ENCODE measurements at regions not wholly inside any gene's neighbourhood (a gene's known extent, or its start where the extent isn't known, plus 50 kb on each side); places are given as distances from the start of the nearest gene placed in this dataset.
"Not testable (repeated sequence)": the region's sequence is repeated elsewhere in the genome, so short reads cannot be mapped to it uniquely, and the experiment has no call there.

DNA sequence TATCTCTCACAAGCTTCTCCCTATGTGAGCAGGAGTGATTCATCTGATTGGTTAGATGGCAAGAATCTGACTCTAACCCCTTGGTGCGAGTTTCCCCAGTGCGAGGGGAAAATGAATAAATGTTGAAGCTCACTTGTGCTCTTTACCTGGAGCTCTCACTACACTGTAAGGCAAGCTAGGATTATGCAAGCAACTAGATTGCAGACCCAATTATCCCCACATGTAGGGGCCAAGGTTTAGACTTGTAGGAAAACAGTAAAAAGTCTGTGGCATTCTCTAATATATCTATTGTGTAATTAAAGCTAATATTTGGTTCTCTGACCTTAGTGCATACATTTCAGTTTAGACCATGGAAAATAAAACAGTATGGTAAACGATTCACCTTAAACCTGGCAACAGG, 247.2 kb downstream of the UBE2NL start:
- TF ChIP-seq, protein P1, sequence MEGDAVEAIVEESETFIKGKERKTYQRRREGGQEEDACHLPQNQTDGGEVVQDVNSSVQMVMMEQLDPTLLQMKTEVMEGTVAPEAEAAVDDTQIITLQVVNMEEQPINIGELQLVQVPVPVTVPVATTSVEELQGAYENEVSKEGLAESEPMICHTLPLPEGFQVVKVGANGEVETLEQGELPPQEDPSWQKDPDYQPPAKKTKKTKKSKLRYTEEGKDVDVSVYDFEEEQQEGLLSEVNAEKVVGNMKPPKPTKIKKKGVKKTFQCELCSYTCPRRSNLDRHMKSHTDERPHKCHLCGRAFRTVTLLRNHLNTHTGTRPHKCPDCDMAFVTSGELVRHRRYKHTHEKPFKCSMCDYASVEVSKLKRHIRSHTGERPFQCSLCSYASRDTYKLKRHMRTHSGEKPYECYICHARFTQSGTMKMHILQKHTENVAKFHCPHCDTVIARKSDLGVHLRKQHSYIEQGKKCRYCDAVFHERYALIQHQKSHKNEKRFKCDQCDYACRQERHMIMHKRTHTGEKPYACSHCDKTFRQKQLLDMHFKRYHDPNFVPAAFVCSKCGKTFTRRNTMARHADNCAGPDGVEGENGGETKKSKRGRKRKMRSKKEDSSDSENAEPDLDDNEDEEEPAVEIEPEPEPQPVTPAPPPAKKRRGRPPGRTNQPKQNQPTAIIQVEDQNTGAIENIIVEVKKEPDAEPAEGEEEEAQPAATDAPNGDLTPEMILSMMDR (IDR thresholded peaks at IDR 0.05 in 2 of 3, conservative IDR thresholded peaks at IDR 0.05 in 1 of 3; ENCODE audit: borderline replicate concordance in 1 of 3, insufficient read depth in 1 of 3, low read depth in 2 of 3, low read length in 2 of 3), result not testable (repeated sequence)
- TF ChIP-seq POLR2A (IDR thresholded peaks at IDR 0.05; ENCODE audit: borderline replicate concordance, extremely low read depth, insufficient read depth, insufficient read length); CEBPB (IDR thresholded peaks at IDR 0.05; ENCODE audit: low read depth); SP1 (IDR thresholded peaks at IDR 0.05; ENCODE audit: low read depth); POLR2AphosphoS5 (IDR thresholded peaks at IDR 0.05; ENCODE audit: low read depth, low read length); EZH2 (IDR thresholded peaks at IDR 0.05); YY1 (IDR thresholded peaks at IDR 0.05; ENCODE audit: extremely low read depth, insufficient replicate concordance, low read depth, low read length); MAX (IDR thresholded peaks at IDR 0.05); SRF (IDR thresholded peaks at IDR 0.05; ENCODE audit: low read depth); RAD21 (IDR thresholded peaks at IDR 0.05; ENCODE audit: low read depth): not testable (repeated sequence)
